ENCODE measurements at regions not wholly inside any gene's neighbourhood (a gene's known extent, or its start where the extent isn't known, plus 50 kb on each side); places are given as distances from the start of the nearest gene placed in this dataset.
A peak's percentile ranks its signal among the peaks of the same experiment; 100 is the strongest.

DNA sequence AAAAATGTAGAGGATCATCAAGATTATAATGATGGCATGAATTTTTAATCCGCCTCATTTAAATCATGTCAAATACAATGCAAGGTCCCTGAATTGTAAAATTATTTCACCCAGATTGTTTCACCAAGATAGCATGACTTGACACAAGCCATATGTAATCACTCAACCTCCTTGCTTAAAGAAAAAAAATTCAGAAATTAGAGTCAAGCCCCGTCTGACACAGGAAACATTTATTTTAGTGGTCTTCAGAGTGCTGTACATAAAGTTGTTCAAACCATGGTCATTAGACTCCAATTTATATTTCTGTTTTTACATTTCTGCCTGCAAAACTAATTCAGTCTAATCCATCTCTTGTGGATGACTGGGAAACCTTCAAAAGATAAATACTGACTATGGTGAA is 200.2 kb downstream of the CBLN4 start:
- H3K36me3 ChIP-seq (ENCODE audit: low read depth): no peaks in the 10 kb centered on the region
- TF ChIP-seq, protein P1, sequence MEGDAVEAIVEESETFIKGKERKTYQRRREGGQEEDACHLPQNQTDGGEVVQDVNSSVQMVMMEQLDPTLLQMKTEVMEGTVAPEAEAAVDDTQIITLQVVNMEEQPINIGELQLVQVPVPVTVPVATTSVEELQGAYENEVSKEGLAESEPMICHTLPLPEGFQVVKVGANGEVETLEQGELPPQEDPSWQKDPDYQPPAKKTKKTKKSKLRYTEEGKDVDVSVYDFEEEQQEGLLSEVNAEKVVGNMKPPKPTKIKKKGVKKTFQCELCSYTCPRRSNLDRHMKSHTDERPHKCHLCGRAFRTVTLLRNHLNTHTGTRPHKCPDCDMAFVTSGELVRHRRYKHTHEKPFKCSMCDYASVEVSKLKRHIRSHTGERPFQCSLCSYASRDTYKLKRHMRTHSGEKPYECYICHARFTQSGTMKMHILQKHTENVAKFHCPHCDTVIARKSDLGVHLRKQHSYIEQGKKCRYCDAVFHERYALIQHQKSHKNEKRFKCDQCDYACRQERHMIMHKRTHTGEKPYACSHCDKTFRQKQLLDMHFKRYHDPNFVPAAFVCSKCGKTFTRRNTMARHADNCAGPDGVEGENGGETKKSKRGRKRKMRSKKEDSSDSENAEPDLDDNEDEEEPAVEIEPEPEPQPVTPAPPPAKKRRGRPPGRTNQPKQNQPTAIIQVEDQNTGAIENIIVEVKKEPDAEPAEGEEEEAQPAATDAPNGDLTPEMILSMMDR (IDR thresholded peaks at IDR 0.05): no peak
- H3K4me3 ChIP-seq: no peak overlapping the region
- intact Hi-C loops (cut with DNase I, micrococcal nuclease): no loop called here
- no peaks in the 10 kb centered on the region for H3K9me3 ChIP-seq
- DNase-seq (no peak), ATAC-seq (no peak)
- H3K4me1 ChIP-seq (ENCODE audit: low read depth): no peaks in the 10 kb centered on the region

DNA sequence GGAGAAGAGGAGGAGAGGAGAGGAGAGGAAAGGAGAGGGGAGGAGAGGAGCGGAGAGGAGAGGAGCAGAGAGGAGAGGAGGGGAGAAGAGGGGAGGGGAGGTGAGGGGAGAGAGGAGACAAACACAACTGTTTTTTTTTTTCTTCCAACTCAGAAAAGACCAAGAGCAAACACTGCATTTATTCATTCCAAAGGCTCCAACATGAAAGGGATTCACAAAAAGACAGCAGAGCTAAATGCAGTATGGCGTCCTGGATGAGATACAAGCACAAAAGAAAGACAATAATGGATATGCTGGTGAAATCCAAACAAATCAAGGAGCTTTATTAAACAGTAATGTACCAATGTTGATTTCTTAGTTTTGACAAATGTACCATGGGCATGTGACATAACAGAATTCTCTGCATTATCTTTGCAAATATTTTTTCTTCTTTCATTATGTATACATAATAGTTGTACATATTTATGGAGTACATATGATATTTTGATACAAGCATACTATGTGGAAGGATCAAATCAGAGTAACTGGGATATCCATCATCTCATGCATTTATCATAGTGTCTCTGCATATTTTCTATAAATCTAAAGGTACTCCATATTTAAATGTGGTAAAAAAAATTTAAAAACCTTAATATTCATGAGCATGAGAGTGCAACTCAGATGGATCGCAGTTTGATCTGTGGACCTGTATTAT is 204.6 kb downstream of the CBLN4 start:
- no peak overlapping the region for H3K4me3 ChIP-seq
- no peaks in the 10 kb centered on the region for H3K4me1 ChIP-seq (ENCODE audit: low read depth)
- intact Hi-C loops (cut with DNase I, micrococcal nuclease): no loop called here
- DNase-seq (no peak), ATAC-seq (no peak)
- H3K9me3 ChIP-seq: no peaks in the 10 kb centered on the region
- TF ChIP-seq, protein P1 (IDR thresholded peaks at IDR 0.05): no peak
- no peaks in the 10 kb centered on the region for H3K36me3 ChIP-seq (ENCODE audit: low read depth)

DNA sequence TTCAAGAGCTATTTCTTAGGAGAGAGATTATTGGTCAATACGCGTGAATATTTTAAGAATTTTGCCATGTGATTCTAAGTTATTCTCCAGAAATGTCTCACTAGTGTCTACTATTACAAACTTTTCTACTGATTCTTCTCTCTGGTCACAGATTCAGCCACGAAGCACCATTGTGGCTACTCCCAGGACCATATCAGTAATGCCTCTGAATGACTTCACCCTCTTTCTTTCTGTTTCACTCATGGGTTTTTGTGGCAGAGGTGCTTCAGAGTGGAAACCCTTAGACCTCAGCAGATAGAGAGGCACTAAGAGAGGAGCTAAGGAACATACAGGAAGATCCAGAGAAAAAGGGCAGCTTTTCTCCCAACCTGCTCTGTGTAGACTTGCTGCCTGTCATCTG is 211.3 kb downstream of the CBLN4 start:
- Histone ChIP-seq H3K4me1 (ENCODE audit: low read depth) (no peaks in the 10 kb centered on the region), H3K4me3 (no peak overlapping the region), H3K36me3 (ENCODE audit: low read depth) (no peaks in the 10 kb centered on the region), H3K9me3 (no peaks in the 10 kb centered on the region)
- ATAC-seq (no peak), DNase-seq (no peak)
- intact Hi-C loops (cut with DNase I, micrococcal nuclease): no loop called here
- TF ChIP-seq, protein P1 (IDR thresholded peaks at IDR 0.05): no peak

DNA sequence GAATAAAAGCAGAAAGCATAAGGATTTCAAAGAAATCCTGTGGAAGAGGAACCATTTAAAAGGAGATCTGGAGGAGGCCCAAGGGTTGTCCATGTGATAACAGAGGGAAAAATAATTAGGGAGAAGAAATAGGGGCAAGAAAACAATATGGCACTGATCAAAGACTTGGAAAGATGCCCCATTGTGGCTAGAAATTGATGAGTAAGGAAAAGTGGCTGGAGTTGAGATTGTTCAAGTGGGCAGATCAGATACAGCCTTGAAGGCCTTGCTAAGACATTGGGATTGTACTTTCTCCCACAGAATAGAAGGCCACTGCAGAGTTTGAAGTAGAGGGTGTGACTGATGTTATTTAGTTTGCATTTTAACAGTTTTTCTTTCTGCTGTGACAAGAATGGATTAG is 213.3 kb downstream of the CBLN4 start:
- Histone ChIP-seq H3K4me3 (no peak overlapping the region), H3K36me3 (ENCODE audit: low read depth) (no peaks in the 10 kb centered on the region), H3K9me3 (no peaks in the 10 kb centered on the region), H3K4me1 (ENCODE audit: low read depth) (no peaks in the 10 kb centered on the region)
- ATAC-seq: no peak
- no peak for DNase-seq
- TF ChIP-seq, protein P1 (IDR thresholded peaks at IDR 0.05): no peak
- intact Hi-C loops (cut with DNase I, micrococcal nuclease): no loop called here

GRCh38 chr20:55790178-55790577 is 215.1 kb downstream of the CBLN4 start:
- no peaks in the 10 kb centered on the region for H3K4me1 ChIP-seq (ENCODE audit: low read depth)
- DNase-seq (no peak), ATAC-seq (peak; percentile 25)
- no peaks in the 10 kb centered on the region for H3K9me3 ChIP-seq
- TF ChIP-seq, protein P1 (IDR thresholded peaks at IDR 0.05): no peak
- H3K4me3 ChIP-seq: no peak overlapping the region
- H3K36me3 ChIP-seq (ENCODE audit: low read depth): no peaks in the 10 kb centered on the region
- intact Hi-C loops (cut with DNase I, micrococcal nuclease): no loop called here

- TF ChIP-seq, protein P1 (IDR thresholded peaks at IDR 0.05): no peak
- intact Hi-C loops (cut with DNase I, micrococcal nuclease): no loop called here
These were observed 221.3 kb downstream of the CBLN4 start for GRCh38 chr20:55784036-55784435.

More at GRCh38 chr20:55784036-55784435, 221.3 kb downstream of the CBLN4 start:
- no peak for DNase-seq
- H3K4me1 ChIP-seq (ENCODE audit: low read depth): no peaks in the 10 kb centered on the region
- H3K4me3 ChIP-seq: no peak overlapping the region
- no peaks in the 10 kb centered on the region for H3K36me3 ChIP-seq (ENCODE audit: low read depth)
- H3K9me3 ChIP-seq: no peaks in the 10 kb centered on the region
- ATAC-seq: no peak

Measured in mucosa of descending colon (tissue), 3 donors.